Gastroesophageal sphincter (tissue), 3 donors: ENCODE measurements at regions not wholly inside any gene's neighbourhood (a gene's known extent, or its start where the extent isn't known, plus 50 kb on each side); places are given as distances from the start of the nearest gene placed in this dataset.

Experiments used
- CTCF ChIP-seq, 4 experiments: fragments of 200-600 bp in 2 of 4; fragments of 450-650 bp in 2 of 4; sonication (generic) in 1 of 4; IDR thresholded peaks; one replicate each; pipeline ENCODE4 v1.5.1; 2017 to 2019; ENCODE audit warnings: antibody characterized with exemption in 4 of 4, mild to moderate bottlenecking in 2 of 4, moderate library complexity in 2 of 4
- EP300 ChIP-seq: sonication (generic); formaldehyde crosslinking; IDR thresholded peaks from one replicate; pipeline ENCODE4 v1.6.1; 2017; ENCODE audit warnings: antibody characterized with exemption, mild to moderate bottlenecking

GRCh38 chr2:195603408-195603807 is 53.6 kb upstream of the SLC39A10 start:
- TF ChIP-seq CTCF (IDR thresholded peaks at IDR 0.05): no peak
- TF ChIP-seq EP300: no peak
